ENCODE measurements at regions not wholly inside any gene's neighbourhood (a gene's known extent, or its start where the extent isn't known, plus 50 kb on each side); places are given as distances from the start of the nearest gene placed in this dataset.

- Histone ChIP-seq H3K36me3 (ENCODE audit: control insufficient read depth, insufficient read depth, low read length) (no peaks in the 10 kb centered on the region), H3K9me3 (ENCODE audit: control insufficient read depth, low read length) (no peaks in the 10 kb centered on the region), H3K4me3 (ENCODE audit: low read length) (no peak overlapping the region), H3K27ac (ENCODE audit: low read depth, low read length) (no peak overlapping the region), H3K9ac (ENCODE audit: extremely low read depth, low read length, poor library complexity, severe bottlenecking) (no peak overlapping the region), H3K27me3 (ENCODE audit: control insufficient read depth, insufficient read depth, low read length, poor library complexity, severe bottlenecking) (no peaks in the 10 kb centered on the region), H3K4me1 (ENCODE audit: control insufficient read depth, insufficient read depth, low read length) (no peaks in the 10 kb centered on the region)
- Mint-ChIP-seq H3K27me3 (ENCODE audit: insufficient read depth) (no peaks in the 10 kb centered on the region), H3K27ac (no peak overlapping the region), H3K4me1 (no peaks in the 10 kb centered on the region), H3K4me3 (no peak overlapping the region), H3K9me3 (no peaks in the 10 kb centered on the region), H3K36me3 (ENCODE audit: low read depth) (no peaks in the 10 kb centered on the region)
- TF ChIP-seq CTCF (conservative IDR thresholded peaks at IDR 0.05) = no peak
- DNase-seq = no peak
- 90% methylated on average over 1 of the region's 1 CpG; no CpG with 5 or more reads in 1 of the 2 experiments for WGBS, 2 experiments (ENCODE audit: insufficient coverage in 1 of 2, insufficient read length in 1 of 2)
Measured at GRCh38 chr5:104295991-104296390, 733.4 kb upstream of the NUDT12 start.

- Mint-ChIP-seq H3K4me3 (no peak overlapping the region), H3K9me3 (peaks cover 5% of the 10 kb centered on the region), H3K27me3 (ENCODE audit: insufficient read depth) (no peaks in the 10 kb centered on the region), H3K36me3 (ENCODE audit: low read depth) (no peaks in the 10 kb centered on the region), H3K4me1 (no peaks in the 10 kb centered on the region), H3K27ac (no peak overlapping the region)
- WGBS, 2 experiments (ENCODE audit: insufficient coverage in 1 of 2, insufficient read length in 1 of 2) = 86% methylated on average over 1 of the region's 1 CpG; no CpG with 5 or more reads in 1 of the 2 experiments
- H3K4me3 ChIP-seq (ENCODE audit: low read length) = no peak overlapping the region
- no peak for TF ChIP-seq CTCF (conservative IDR thresholded peaks at IDR 0.05)
- no peak for DNase-seq
- no peaks in the 10 kb centered on the region for H3K9me3 ChIP-seq (ENCODE audit: control insufficient read depth, low read length)
- H3K36me3 ChIP-seq (ENCODE audit: control insufficient read depth, insufficient read depth, low read length) = no peaks in the 10 kb centered on the region
- H3K4me1 ChIP-seq (ENCODE audit: control insufficient read depth, insufficient read depth, low read length) = no peaks in the 10 kb centered on the region
- H3K27me3 ChIP-seq (ENCODE audit: control insufficient read depth, insufficient read depth, low read length, poor library complexity, severe bottlenecking) = no peaks in the 10 kb centered on the region
- no peak overlapping the region for H3K27ac ChIP-seq (ENCODE audit: low read depth, low read length)
- H3K9ac ChIP-seq (ENCODE audit: extremely low read depth, low read length, poor library complexity, severe bottlenecking) = no peak overlapping the region
Measured at GRCh38 chr5:104283136-104283535, 720.5 kb upstream of the NUDT12 start.

GRCh38 chr5:104273725-104274124 is 711.1 kb upstream of the NUDT12 start:
- Mint-ChIP-seq H3K27me3 (ENCODE audit: insufficient read depth) (no peaks in the 10 kb centered on the region), H3K9me3 (no peaks in the 10 kb centered on the region), H3K36me3 (ENCODE audit: low read depth) (no peaks in the 10 kb centered on the region), H3K4me1 (peaks cover 10% of the 10 kb centered on the region), H3K27ac (no peak overlapping the region), H3K4me3 (no peak overlapping the region)
- WGBS, 2 experiments (ENCODE audit: insufficient coverage in 1 of 2, insufficient read length in 1 of 2) = 90 to 91% methylated on average over 1 of the region's 2 CpGs
- H3K36me3 ChIP-seq (ENCODE audit: control insufficient read depth, insufficient read depth, low read length) = no peaks in the 10 kb centered on the region
- no peak overlapping the region for H3K4me3 ChIP-seq (ENCODE audit: low read length)
- H3K4me1 ChIP-seq (ENCODE audit: control insufficient read depth, insufficient read depth, low read length) = no peaks in the 10 kb centered on the region
- no peak for TF ChIP-seq CTCF (conservative IDR thresholded peaks at IDR 0.05)
- no peaks in the 10 kb centered on the region for H3K27me3 ChIP-seq (ENCODE audit: control insufficient read depth, insufficient read depth, low read length, poor library complexity, severe bottlenecking)
- H3K9ac ChIP-seq (ENCODE audit: extremely low read depth, low read length, poor library complexity, severe bottlenecking) = no peak overlapping the region
- no peaks in the 10 kb centered on the region for H3K9me3 ChIP-seq (ENCODE audit: control insufficient read depth, low read length)
- DNase-seq = no peak
- no peak overlapping the region for H3K27ac ChIP-seq (ENCODE audit: low read depth, low read length)

All from endodermal cell (in vitro differentiated cells).